ENCODE measurements at regions not wholly inside any gene's neighbourhood (a gene's known extent, or its start where the extent isn't known, plus 50 kb on each side); places are given as distances from the start of the nearest gene placed in this dataset.
"Not testable (repeated sequence)": the region's sequence is repeated elsewhere in the genome, so short reads cannot be mapped to it uniquely, and the experiment has no call there.

GRCh38 chr5:97931829-97932228, 748.8 kb upstream of the RIOK2 start:
- no peak for DNase-seq (ENCODE audit: extremely low read depth in 1 of 11, low read depth in 9 of 11, low spot score in 4 of 11)

GRCh38 chr5:97936231-97936630, 753.2 kb upstream of the RIOK2 start:
- no peak for DNase-seq (ENCODE audit: extremely low read depth in 1 of 11, low read depth in 9 of 11, low spot score in 4 of 11)

- no peak for DNase-seq (ENCODE audit: extremely low read depth in 1 of 11, low read depth in 9 of 11, low spot score in 4 of 11)
Observed at GRCh38 chr5:97937846-97938245, 754.8 kb upstream of the RIOK2 start.

GRCh38 chr5:97943036-97943435, 760.0 kb upstream of the RIOK2 start:
- DNase-seq (ENCODE audit: extremely low read depth in 1 of 11, low read depth in 9 of 11, low spot score in 4 of 11) = no peak

GRCh38 chr5:97951139-97951538, 768.1 kb upstream of the RIOK2 start:
- no peak for DNase-seq (ENCODE audit: extremely low read depth in 1 of 11, low read depth in 9 of 11, low spot score in 4 of 11)

DNA sequence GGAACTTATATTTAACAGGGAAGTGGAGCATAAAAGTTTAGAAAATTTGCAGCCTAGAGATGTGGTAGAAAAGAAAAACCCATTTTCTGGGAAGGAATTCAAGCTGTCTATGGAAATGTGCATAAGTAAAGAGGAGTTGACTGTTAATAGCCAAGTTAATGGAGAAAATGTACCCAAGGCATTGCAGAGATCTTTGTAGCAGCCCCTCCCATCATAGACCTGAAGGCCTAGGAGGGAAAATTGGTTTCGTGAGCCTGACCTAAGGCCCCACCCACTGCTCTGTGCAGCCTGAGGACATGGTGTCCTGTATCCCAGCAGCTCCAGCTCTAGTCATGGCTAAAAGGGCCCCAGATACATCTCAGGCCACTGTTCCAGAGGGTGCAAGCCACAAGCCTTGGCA, 772.4 kb upstream of the RIOK2 start:
- DNase-seq (ENCODE audit: extremely low read depth in 1 of 11, low read depth in 9 of 11, low spot score in 4 of 11) = no peak

DNA sequence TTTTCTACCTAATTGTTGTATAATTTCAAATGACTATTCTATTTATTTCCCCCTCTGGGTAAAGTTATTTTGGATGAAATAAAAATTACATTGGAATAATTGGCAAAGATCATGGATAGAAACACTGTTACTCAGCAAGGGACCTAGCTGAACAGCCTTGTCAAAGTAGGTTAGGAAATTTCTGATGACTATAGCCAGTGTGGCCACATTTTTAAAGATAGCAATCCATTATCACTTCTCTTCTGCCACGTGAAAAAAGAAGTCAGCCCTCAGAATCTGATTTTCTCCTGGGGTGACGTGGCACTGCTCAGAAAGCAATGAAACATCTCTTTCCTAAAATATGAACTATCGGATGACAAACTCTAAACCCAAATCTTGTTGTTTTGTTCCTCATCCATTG, 784.2 kb upstream of the RIOK2 start:
- DNase-seq (ENCODE audit: extremely low read depth in 1 of 11, low read depth in 9 of 11, low spot score in 4 of 11) = no peak

GRCh38 chr5:97968346-97968745, 785.3 kb upstream of the RIOK2 start:
- DNase-seq (ENCODE audit: extremely low read depth in 1 of 11, low read depth in 9 of 11, low spot score in 4 of 11) = no peak

- no peak for DNase-seq (ENCODE audit: extremely low read depth in 1 of 11, low read depth in 9 of 11, low spot score in 4 of 11)
Observed at GRCh38 chr5:97979740-97980139, 793.7 kb upstream of the RGMB start.

GRCh38 chr5:97980291-97980690, 793.2 kb upstream of the RGMB start:
- DNase-seq (ENCODE audit: extremely low read depth in 1 of 11, low read depth in 9 of 11, low spot score in 4 of 11) = no peak

GRCh38 chr5:97986069-97986468, 787.4 kb upstream of the RGMB start:
- no peak for DNase-seq (ENCODE audit: extremely low read depth in 1 of 11, low read depth in 9 of 11, low spot score in 4 of 11)

GRCh38 chr5:97991236-97991635, 782.2 kb upstream of the RGMB start:
- DNase-seq (ENCODE audit: extremely low read depth in 1 of 11, low read depth in 9 of 11, low spot score in 4 of 11) = no peak

DNA sequence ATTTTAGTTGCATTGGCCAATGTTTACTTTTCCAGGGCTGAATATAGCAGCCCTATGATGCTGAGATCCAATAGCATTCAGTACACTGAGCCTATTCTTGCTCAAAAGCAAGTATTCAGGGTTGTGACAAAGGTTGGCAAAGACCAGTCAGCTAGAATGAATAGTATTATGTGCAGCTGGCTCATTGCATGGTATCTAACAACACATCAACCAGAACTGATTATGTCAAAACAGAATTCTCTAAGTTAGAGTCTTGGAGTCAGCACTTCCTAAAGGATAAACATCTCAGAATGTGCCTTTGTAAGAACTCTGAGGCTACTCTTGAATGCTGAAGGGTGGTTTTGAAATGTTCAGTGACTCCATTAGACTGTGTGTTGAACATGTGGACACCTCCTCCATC, 774.5 kb upstream of the RGMB start:
- no peak for DNase-seq (ENCODE audit: extremely low read depth in 1 of 11, low read depth in 9 of 11, low spot score in 4 of 11)

- no peak for DNase-seq (ENCODE audit: extremely low read depth in 1 of 11, low read depth in 9 of 11, low spot score in 4 of 11)
Observed at GRCh38 chr5:98004463-98004862, 769.0 kb upstream of the RGMB start.

GRCh38 chr5:98016771-98017170, 756.7 kb upstream of the RGMB start:
- no peak for DNase-seq (ENCODE audit: extremely low read depth in 1 of 11, low read depth in 9 of 11, low spot score in 4 of 11)

DNA sequence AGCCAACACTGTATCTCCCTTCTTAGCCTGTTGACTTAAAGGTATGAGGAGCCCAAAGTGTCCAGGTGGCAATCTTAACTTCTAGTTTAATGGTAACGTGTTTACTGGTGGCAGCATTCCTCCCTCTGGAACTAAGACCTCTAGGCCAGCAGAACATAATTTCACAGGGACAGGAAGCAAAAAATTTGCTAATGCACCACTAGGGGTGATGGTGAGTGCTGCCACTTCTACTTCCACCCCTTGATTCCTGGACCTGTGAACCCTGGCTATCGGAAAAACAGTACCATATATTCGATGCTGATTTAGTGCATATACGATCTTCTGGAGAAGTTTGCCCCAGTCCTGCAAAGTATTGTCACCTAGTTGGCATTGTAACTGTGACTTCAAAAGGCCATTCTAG, 743.2 kb upstream of the RGMB start:
- not testable (repeated sequence) for DNase-seq (ENCODE audit: extremely low read depth in 1 of 11, low read depth in 9 of 11, low spot score in 4 of 11)

DNA sequence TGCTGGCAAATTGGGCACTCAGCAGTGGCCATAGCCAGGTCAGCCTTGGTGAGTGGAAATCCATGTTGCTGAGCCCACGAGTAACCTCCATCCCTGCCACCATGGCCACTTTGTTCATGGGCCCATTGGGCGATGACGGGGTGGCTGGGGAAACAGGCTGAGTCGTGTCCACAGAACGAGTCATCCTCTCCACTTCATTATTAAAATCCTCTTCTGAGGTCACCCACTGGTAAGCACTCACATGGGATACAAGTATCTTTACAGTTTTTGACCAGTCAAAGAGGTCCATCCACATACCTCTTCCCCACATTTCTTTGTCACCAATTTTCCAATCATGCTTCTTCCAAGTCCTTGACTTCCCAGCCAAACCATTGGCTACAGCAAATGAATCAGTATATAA, 742.4 kb upstream of the RGMB start:
- DNase-seq (ENCODE audit: extremely low read depth in 1 of 11, low read depth in 9 of 11, low spot score in 4 of 11) = not testable (repeated sequence)

DNA sequence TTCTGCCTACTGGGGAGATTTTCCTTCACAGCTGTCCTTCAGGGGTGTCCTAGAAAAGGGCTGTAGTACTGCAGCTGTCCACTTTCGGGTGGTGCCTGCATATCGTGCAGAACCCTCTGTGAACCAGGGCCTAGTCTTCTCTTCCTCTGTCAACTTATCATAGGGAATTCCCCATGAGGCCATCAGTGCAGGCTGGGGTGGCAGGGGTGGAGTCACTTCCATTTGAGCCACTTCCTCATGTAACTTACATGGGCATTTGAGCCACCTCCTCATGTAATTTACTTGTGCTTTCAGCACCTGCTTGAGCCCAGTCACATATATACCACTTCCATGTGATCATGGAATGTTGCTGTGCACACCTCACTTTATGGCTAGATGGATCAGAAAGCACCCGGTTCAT, 742.0 kb upstream of the RGMB start:
- DNase-seq (ENCODE audit: extremely low read depth in 1 of 11, low read depth in 9 of 11, low spot score in 4 of 11) = no peak

- DNase-seq (ENCODE audit: extremely low read depth in 1 of 11, low read depth in 9 of 11, low spot score in 4 of 11) = no peak
Observed at GRCh38 chr5:98031926-98032325, 741.5 kb upstream of the RGMB start.

DNA sequence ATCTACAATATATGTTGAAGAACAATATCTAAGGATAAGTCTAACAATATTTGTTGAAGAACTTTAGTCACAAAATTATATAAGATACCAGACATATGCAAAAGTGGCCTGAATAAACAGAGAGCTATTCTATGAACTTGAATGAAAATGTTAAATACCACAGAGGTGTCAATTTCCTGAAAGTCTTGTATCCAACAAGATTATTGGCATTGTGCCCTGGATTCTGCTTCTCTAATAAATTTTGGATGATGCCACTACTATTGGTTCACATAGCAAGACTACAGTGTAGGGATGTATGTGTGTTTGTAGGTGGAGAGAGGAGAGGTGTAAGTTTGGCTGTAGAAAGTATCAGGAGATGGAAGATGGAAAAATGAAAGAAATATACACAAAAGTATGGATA, 731.8 kb upstream of the RGMB start:
- no peak for DNase-seq (ENCODE audit: extremely low read depth in 1 of 11, low read depth in 9 of 11, low spot score in 4 of 11)

DNA sequence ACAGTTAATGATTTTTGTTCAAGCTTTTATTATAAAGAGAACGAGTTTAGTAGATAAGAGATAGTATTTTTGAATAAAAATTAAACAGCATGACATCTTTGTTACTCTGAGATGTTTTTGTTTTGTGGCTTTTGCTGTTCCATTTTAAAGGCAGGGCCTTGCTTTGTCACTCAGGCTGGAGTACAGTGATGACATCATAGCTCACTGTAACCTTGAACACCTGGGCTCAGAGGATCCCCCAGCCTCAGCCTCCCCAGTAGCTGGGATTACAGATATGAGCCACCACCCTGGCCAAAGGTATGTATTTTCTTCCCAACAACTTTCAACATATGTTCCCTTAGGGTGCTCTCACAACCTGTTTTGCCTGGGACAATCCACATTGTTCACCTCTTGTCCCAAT, 730.9 kb upstream of the RGMB start:
- DNase-seq (ENCODE audit: extremely low read depth in 1 of 11, low read depth in 9 of 11, low spot score in 4 of 11) = no peak

- no peak for DNase-seq (ENCODE audit: extremely low read depth in 1 of 11, low read depth in 9 of 11, low spot score in 4 of 11)
Observed at GRCh38 chr5:98042961-98043360, 730.5 kb upstream of the RGMB start.
